ENCODE measurements at regions not wholly inside any gene's neighbourhood (a gene's known extent, or its start where the extent isn't known, plus 50 kb on each side); places are given as distances from the start of the nearest gene placed in this dataset.
"Not testable (repeated sequence)": the region's sequence is repeated elsewhere in the genome, so short reads cannot be mapped to it uniquely, and the experiment has no call there.

- DNase-seq (ENCODE audit: low read depth in 2 of 2): no peak
Observed at GRCh38 chr20:40634891-40635290, 54.1 kb downstream of the MAFB start.

- no peak for DNase-seq (ENCODE audit: low read depth in 2 of 2)
Observed at GRCh38 chr20:40633123-40633850, 55.7 kb downstream of the MAFB start.

- no peak for DNase-seq (ENCODE audit: low read depth in 2 of 2)
Observed at GRCh38 chr20:40632346-40632976, 56.6 kb downstream of the MAFB start.

GRCh38 chr20:40631119-40631631 lies 57.9 kb downstream of the MAFB start:
- DNase-seq (ENCODE audit: low read depth in 2 of 2): no peak

- DNase-seq (ENCODE audit: low read depth in 2 of 2): no peak
Observed at GRCh38 chr20:40630713-40631112, 58.3 kb downstream of the MAFB start.

GRCh38 chr20:40630099-40630498 lies 58.9 kb downstream of the MAFB start:
- DNase-seq (ENCODE audit: low read depth in 2 of 2): no peak

- DNase-seq (ENCODE audit: low read depth in 2 of 2): no peak
Observed at GRCh38 chr20:40628877-40629276, 60.2 kb downstream of the MAFB start.

- DNase-seq (ENCODE audit: low read depth in 2 of 2): not testable (repeated sequence)
Observed at GRCh38 chr20:40619053-40619452, 70.0 kb downstream of the MAFB start.

- no peak for DNase-seq (ENCODE audit: low read depth in 2 of 2)
Observed at GRCh38 chr20:40617594-40617993, 71.4 kb downstream of the MAFB start.

GRCh38 chr20:40612837-40613236 lies 76.2 kb downstream of the MAFB start:
- no peak for DNase-seq (ENCODE audit: low read depth in 2 of 2)

- no peak for DNase-seq (ENCODE audit: low read depth in 2 of 2)
Observed at GRCh38 chr20:40612247-40612646, 76.8 kb downstream of the MAFB start.

- DNase-seq (ENCODE audit: low read depth in 2 of 2): no peak
Observed at GRCh38 chr20:40610730-40611129, 78.3 kb downstream of the MAFB start.

GRCh38 chr20:40607927-40608326 lies 81.1 kb downstream of the MAFB start:
- DNase-seq (ENCODE audit: low read depth in 2 of 2): no peak

GRCh38 chr20:40606660-40607059 lies 82.4 kb downstream of the MAFB start:
- no peak for DNase-seq (ENCODE audit: low read depth in 2 of 2)

GRCh38 chr20:40606237-40606636 lies 82.8 kb downstream of the MAFB start:
- DNase-seq (ENCODE audit: low read depth in 2 of 2): no peak

- DNase-seq (ENCODE audit: low read depth in 2 of 2): no peak
Observed at GRCh38 chr20:40604416-40604815, 84.6 kb downstream of the MAFB start.

GRCh38 chr20:40603057-40603651 lies 85.9 kb downstream of the MAFB start:
- DNase-seq (ENCODE audit: low read depth in 2 of 2): no peak

- no peak for DNase-seq (ENCODE audit: low read depth in 2 of 2)
Observed at GRCh38 chr20:40602381-40602780, 86.7 kb downstream of the MAFB start.

- DNase-seq (ENCODE audit: low read depth in 2 of 2): no peak
Observed at GRCh38 chr20:40600441-40601219, 88.4 kb downstream of the MAFB start.

GRCh38 chr20:40599987-40600386 lies 89.0 kb downstream of the MAFB start:
- DNase-seq (ENCODE audit: low read depth in 2 of 2): no peak

GRCh38 chr20:40592941-40593340 lies 96.1 kb downstream of the MAFB start:
- DNase-seq (ENCODE audit: low read depth in 2 of 2): no peak

GRCh38 chr20:40591536-40591935 lies 97.5 kb downstream of the MAFB start:
- DNase-seq (ENCODE audit: low read depth in 2 of 2): no peak
